Gastroesophageal sphincter (tissue), 4 donors: ENCODE measurements at regions not wholly inside any gene's neighbourhood (a gene's known extent, or its start where the extent isn't known, plus 50 kb on each side); places are given as distances from the start of the nearest gene placed in this dataset.

Experiments
- ATAC-seq: fragments of 150-250 bp; one replicate; pipeline ENCODE4 v1.9.1; 2016; ENCODE audit warnings: mild to moderate bottlenecking, moderate library complexity
- H3K27ac ChIP-seq, 4 donors: fragments of 200-600 bp; sonication (generic) in 3 of 4; 1 replicate in 3 of 4; 2 replicates in 1 of 4; pipeline ENCODE4 v1.5.1; 2016 to 2019
- H3K27me3 ChIP-seq: fragments of 200-600 bp; sonication (generic); one replicate; pipeline ENCODE4 v1.5.1; 2019
- H3K36me3 ChIP-seq, 2 donors: fragments of 200-600 bp; sonication (generic); one replicate each; pipeline ENCODE4 v1.5.1; 2019; ENCODE audit warnings: control low read depth in 1 of 2
- H3K4me1 ChIP-seq, 3 donors: fragments of 200-600 bp; sonication (generic); 1 replicate in 2 of 3; 2 replicates in 1 of 3; pipeline ENCODE4 v1.5.1; 2016 to 2019; ENCODE audit warnings: control low read depth in 2 of 3
- H3K4me3 ChIP-seq, 2 donors: fragments of 200-600 bp; sonication (generic); one replicate each; pipeline ENCODE4 v1.5.1; 2019; ENCODE audit warnings: mild to moderate bottlenecking in 1 of 2, moderate library complexity in 1 of 2
- H3K9me3 ChIP-seq, 3 donors: fragments of 200-600 bp; sonication (generic); one replicate each; pipeline ENCODE4 v1.5.1; 2017 to 2019; ENCODE audit warnings: control low read depth in 2 of 3
- EP300 ChIP-seq: sonication (generic); formaldehyde crosslinking; IDR thresholded peaks from one replicate; pipeline ENCODE4 v1.6.1; 2017; ENCODE audit warnings: antibody characterized with exemption, mild to moderate bottlenecking
- POLR2A ChIP-seq, 2 donors: fragments of 450-650 bp; IDR thresholded peaks; one replicate each; pipeline ENCODE4 v1.6.1; 2017; ENCODE audit warnings: antibody characterized with exemption in 2 of 2, mild to moderate bottlenecking in 2 of 2, moderate library complexity in 1 of 2
- POLR2AphosphoS5 ChIP-seq: sonication (generic); formaldehyde crosslinking; IDR thresholded peaks from one replicate; pipeline ENCODE4 v1.6.1; 2017; ENCODE audit warnings: antibody characterized with exemption
- WGBS, 2 donors: methylation state at CpG; one replicate each; pipeline ENCODE4 v1.1.5; 2018; ENCODE audit warnings: low coverage in 1 of 2; 5-methylcytosine and 5-hydroxymethylcytosine counted together
- TF ChIP-seq, protein P1 (sequence below), 4 experiments: fragments of 200-600 bp in 2 of 4; fragments of 450-650 bp in 2 of 4; sonication (generic) in 1 of 4; IDR thresholded peaks; one replicate each; pipeline ENCODE4 v1.5.1; 2017 to 2019; ENCODE audit warnings: antibody characterized with exemption in 4 of 4, mild to moderate bottlenecking in 2 of 4, moderate library complexity in 2 of 4

DNA sequence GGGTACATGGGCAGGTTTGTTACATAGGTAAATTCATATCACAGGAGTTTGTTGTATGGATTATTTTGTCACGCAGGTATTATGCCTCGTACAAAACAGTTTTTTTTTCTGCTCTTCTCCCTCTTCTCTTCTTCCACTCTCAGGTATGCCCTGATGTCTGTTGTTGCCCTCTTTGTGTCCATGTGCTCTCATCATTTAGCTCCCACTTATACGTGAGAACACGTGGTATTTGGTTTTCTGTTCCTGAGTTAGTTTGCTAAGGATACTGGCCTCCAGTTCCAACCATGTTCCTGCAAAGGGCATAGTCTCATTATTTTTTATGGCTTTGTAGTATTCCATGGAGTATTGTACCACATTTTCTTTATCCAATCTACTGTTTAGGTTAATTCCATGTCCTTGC, 65.7 kb downstream of the UNC5CL start:
- H3K27ac ChIP-seq = no peak overlapping the region
- WGBS, 2 donors = 80 to 95% methylated on average over 4 of the region's 4 CpGs
- H3K27me3 ChIP-seq = peaks cover 1% of the 10 kb centered on the region
- H3K9me3 ChIP-seq = no peaks in the 10 kb centered on the region
- no peak for TF ChIP-seq POLR2AphosphoS5
- TF ChIP-seq POLR2A (IDR thresholded peaks at IDR 0.05) = no peak
- TF ChIP-seq EP300 = no peak
- TF ChIP-seq, protein P1, sequence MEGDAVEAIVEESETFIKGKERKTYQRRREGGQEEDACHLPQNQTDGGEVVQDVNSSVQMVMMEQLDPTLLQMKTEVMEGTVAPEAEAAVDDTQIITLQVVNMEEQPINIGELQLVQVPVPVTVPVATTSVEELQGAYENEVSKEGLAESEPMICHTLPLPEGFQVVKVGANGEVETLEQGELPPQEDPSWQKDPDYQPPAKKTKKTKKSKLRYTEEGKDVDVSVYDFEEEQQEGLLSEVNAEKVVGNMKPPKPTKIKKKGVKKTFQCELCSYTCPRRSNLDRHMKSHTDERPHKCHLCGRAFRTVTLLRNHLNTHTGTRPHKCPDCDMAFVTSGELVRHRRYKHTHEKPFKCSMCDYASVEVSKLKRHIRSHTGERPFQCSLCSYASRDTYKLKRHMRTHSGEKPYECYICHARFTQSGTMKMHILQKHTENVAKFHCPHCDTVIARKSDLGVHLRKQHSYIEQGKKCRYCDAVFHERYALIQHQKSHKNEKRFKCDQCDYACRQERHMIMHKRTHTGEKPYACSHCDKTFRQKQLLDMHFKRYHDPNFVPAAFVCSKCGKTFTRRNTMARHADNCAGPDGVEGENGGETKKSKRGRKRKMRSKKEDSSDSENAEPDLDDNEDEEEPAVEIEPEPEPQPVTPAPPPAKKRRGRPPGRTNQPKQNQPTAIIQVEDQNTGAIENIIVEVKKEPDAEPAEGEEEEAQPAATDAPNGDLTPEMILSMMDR (IDR thresholded peaks at IDR 0.05) = no peak
- no peak for ATAC-seq
- no peaks in the 10 kb centered on the region for H3K36me3 ChIP-seq
- H3K4me1 ChIP-seq = no peaks in the 10 kb centered on the region
- no peak overlapping the region for H3K4me3 ChIP-seq

DNA sequence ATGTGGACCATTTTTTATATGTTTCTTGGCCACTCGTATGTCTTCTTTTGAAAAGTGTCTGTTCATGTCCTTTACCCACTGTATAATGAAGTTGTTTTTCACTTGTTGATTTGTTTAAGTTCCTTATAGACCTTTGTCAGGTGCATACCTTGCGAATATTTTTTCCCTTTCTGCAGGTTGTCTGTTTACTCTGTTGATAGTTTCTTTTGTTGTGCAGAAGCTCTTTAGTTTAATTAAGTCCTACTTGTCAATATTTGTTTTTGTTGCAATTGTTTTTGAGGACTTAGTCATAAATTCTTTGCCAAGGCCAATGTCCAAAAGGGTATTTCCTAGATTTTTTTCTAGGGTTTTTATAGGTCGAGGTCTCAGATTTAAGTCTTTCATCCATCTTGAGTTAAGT, 66.2 kb downstream of the UNC5CL start:
- H3K36me3 ChIP-seq = no peaks in the 10 kb centered on the region

DNA sequence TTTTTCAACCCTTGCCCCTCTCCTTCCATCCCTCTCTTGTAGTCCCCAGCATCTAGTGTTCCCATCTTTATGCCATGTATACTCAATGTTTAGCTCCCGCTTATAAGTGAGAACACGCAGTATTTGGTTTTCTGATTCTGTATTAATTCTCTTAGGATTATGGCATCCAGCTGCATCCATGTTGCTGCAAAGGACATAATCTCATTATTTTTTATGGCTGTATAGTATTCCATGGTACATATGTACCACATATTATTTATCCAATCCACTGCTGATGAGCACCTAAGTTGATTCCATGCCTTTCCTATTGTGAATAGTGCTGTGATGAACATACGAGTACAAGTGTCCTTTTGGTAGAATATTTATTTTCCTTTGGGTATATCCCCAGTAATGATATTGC, 66.8 kb downstream of the UNC5CL start:
- Histone ChIP-seq H3K9me3 (no peaks in the 10 kb centered on the region), H3K4me1 (no peaks in the 10 kb centered on the region), H3K27ac (no peak overlapping the region), H3K27me3 (no peaks in the 10 kb centered on the region), H3K4me3 (no peak overlapping the region), H3K36me3 (no peaks in the 10 kb centered on the region)
- 98 to 100% methylated on average over 3 of the region's 3 CpGs for WGBS, 2 donors
- TF ChIP-seq POLR2A (IDR thresholded peaks at IDR 0.05) = no peak
- no peak for TF ChIP-seq EP300
- no peak for TF ChIP-seq POLR2AphosphoS5
- TF ChIP-seq, protein P1 (IDR thresholded peaks at IDR 0.05) = no peak
- ATAC-seq = no peak

More for the DNA sequence above, 66.2 kb downstream of the UNC5CL start:
- no peaks in the 10 kb centered on the region for H3K27me3 ChIP-seq
- ATAC-seq = no peak
- no peaks in the 10 kb centered on the region for H3K4me1 ChIP-seq
- 73 to 88% methylated on average over 3 of the region's 3 CpGs for WGBS, 2 donors
- H3K4me3 ChIP-seq = no peak overlapping the region
- H3K9me3 ChIP-seq = no peaks in the 10 kb centered on the region
- H3K27ac ChIP-seq = no peak overlapping the region
- TF ChIP-seq POLR2A (IDR thresholded peaks at IDR 0.05) (no peak), POLR2AphosphoS5 (no peak), EP300 (no peak)
- TF ChIP-seq, protein P1 (IDR thresholded peaks at IDR 0.05) = no peak

DNA sequence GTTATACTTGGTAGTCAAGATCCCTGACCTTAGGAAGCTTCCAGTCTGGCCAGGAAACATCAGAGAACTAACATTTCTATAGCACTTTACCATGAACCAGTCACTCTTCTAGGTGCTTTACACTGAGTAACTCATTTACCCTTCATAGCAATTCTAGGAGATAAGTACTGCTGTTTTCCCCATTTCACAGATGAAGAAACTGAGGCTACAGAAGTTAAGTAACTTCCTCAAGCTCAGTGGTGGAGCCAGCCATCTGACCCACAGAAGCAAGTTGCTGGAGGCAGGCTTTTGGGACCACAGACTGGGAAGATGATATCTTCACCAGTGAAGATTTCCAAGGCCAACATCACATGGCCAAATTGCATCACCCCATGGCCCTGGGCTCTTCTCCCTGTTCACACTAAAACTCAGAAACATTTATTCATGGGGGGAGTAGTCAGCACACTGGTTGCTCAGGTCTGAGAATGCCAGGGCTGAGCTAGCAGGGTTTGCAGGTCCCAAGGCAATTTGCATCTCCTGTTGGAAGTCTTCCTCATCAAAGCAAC, 70.3 kb downstream of the UNC5CL start:
- ATAC-seq = no peak
- no peaks in the 10 kb centered on the region for H3K4me1 ChIP-seq
- TF ChIP-seq, protein P1 (IDR thresholded peaks at IDR 0.05) = no peak
- TF ChIP-seq POLR2AphosphoS5 = no peak
- H3K9me3 ChIP-seq = no peaks in the 10 kb centered on the region
- H3K27me3 ChIP-seq = no peaks in the 10 kb centered on the region
- H3K27ac ChIP-seq = no peak overlapping the region
- no peak overlapping the region for H3K4me3 ChIP-seq
- H3K36me3 ChIP-seq = no peaks in the 10 kb centered on the region

DNA sequence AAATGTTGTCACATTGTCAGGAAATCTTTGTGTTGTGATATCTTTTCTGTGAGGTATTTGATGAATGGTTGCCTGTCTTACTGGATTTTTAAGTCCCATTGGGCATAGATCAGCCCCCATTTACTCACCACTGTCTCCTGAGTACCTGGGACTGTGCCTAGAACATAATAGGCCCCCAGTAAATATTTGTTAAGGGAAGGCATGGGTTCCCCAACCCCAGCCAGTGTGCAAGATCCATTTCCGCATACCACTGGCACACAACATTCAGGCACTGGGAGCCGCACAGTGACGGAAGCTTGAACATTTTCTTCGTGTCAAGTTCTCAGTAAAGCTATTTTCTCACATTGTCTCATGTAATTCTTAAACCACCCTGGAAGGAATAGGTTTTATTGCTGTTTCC, 72.2 kb downstream of the UNC5CL start:
- ATAC-seq = no peak
- H3K4me3 ChIP-seq = no peak overlapping the region
- no peaks in the 10 kb centered on the region for H3K27me3 ChIP-seq
- no peak overlapping the region for H3K27ac ChIP-seq
- no peak for TF ChIP-seq POLR2AphosphoS5
- no peak for TF ChIP-seq POLR2A (IDR thresholded peaks at IDR 0.05)
- TF ChIP-seq, protein P1 (IDR thresholded peaks at IDR 0.05) = no peak
- no peak for TF ChIP-seq EP300
- no peaks in the 10 kb centered on the region for H3K36me3 ChIP-seq
- 96% methylated on average over 4 of the region's 4 CpGs for WGBS, 2 donors
- no peaks in the 10 kb centered on the region for H3K9me3 ChIP-seq
- H3K4me1 ChIP-seq = no peaks in the 10 kb centered on the region
